ENCODE measurements at regions not wholly inside any gene's neighbourhood (a gene's known extent, or its start where the extent isn't known, plus 50 kb on each side); places are given as distances from the start of the nearest gene placed in this dataset.

DNA sequence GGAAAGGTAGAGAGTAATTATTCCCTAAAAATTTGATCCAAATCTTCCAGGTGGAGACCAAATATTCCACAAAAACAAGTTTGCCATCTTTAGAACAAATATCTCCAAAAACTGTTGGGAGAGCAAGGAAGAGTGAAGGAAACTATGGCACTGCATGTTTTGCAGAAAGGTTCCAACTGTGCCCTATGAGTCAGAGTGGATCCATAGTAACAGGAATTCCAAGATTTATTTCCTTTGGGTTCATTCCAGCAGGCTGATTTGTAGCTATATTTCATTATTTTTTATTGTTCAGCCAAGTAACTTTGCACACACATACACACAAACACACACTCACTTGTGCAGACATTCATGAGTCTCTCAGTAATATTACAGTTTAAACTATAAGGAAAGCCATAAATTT is 459.7 kb upstream of the EPHA6 start:
- peak; percentile 17 for DNase-seq (ENCODE audit: low read depth)
- Histone ChIP-seq H3K27me3 (ENCODE audit: control insufficient read depth, insufficient read depth, low read length) (no peaks in the 10 kb centered on the region), H3K4me3 (ENCODE audit: low read depth, low read length) (no peak overlapping the region), H3K36me3 (ENCODE audit: control insufficient read depth, insufficient read depth, low read length) (no peaks in the 10 kb centered on the region)
- TF ChIP-seq, protein P1, sequence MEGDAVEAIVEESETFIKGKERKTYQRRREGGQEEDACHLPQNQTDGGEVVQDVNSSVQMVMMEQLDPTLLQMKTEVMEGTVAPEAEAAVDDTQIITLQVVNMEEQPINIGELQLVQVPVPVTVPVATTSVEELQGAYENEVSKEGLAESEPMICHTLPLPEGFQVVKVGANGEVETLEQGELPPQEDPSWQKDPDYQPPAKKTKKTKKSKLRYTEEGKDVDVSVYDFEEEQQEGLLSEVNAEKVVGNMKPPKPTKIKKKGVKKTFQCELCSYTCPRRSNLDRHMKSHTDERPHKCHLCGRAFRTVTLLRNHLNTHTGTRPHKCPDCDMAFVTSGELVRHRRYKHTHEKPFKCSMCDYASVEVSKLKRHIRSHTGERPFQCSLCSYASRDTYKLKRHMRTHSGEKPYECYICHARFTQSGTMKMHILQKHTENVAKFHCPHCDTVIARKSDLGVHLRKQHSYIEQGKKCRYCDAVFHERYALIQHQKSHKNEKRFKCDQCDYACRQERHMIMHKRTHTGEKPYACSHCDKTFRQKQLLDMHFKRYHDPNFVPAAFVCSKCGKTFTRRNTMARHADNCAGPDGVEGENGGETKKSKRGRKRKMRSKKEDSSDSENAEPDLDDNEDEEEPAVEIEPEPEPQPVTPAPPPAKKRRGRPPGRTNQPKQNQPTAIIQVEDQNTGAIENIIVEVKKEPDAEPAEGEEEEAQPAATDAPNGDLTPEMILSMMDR (IDR thresholded peaks at IDR 0.05; ENCODE audit: insufficient read depth, low read length, severe bottlenecking), result no peak
- FAIRE-seq, result no peak

DNA sequence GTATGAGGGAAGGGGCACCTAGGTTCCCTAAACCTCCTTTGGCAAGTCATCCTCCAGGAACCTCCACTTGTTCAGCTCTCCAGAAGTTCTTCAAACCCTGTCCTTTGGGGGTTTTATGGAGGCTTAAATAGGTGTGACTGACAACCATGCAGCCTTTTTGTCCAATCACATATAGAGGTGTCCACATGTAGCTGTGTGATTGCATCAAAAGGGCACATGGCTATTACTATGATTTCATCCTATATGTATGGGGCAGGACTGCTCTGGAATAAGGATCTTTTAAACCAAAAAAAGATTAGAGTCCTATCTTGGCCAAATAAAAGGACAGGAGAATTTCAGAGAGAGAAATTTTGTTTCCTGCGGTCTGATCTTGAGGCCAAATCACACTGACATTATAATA is 453.2 kb upstream of the EPHA6 start:
- no peak overlapping the region for H3K4me3 ChIP-seq (ENCODE audit: low read depth, low read length)
- TF ChIP-seq, protein P1 (IDR thresholded peaks at IDR 0.05; ENCODE audit: insufficient read depth, low read length, severe bottlenecking), result no peak
- DNase-seq (ENCODE audit: low read depth) (no peak), FAIRE-seq (no peak)
- H3K27me3 ChIP-seq (ENCODE audit: control insufficient read depth, insufficient read depth, low read length), result no peaks in the 10 kb centered on the region
- no peaks in the 10 kb centered on the region for H3K36me3 ChIP-seq (ENCODE audit: control insufficient read depth, insufficient read depth, low read length)

DNA sequence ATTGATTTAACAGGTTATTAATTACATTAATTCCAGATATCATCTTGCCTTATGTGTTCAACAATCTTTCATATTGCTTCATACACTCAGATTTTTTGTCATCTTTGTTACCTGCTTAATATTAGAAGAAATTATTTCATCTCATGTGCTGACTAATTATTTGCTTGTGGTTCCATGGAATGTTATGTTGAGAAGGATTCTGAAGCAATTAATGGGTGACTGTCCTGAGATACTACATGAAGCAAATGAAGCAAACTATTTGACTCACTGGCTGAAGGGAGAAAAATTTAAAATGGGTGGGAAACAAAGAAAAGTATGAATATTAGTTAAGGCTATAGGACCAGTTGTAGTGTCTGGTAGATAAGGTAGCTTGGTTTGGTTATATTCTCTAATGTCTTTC is 443.8 kb upstream of the EPHA6 start:
- peak; percentile 68 for DNase-seq (ENCODE audit: low read depth)
- TF ChIP-seq, protein P1 (IDR thresholded peaks at IDR 0.05; ENCODE audit: insufficient read depth, low read length, severe bottlenecking), result no peak
- no peak overlapping the region for H3K4me3 ChIP-seq (ENCODE audit: low read depth, low read length)
- no peak for FAIRE-seq
- H3K36me3 ChIP-seq (ENCODE audit: control insufficient read depth, insufficient read depth, low read length), result no peaks in the 10 kb centered on the region
- H3K27me3 ChIP-seq (ENCODE audit: control insufficient read depth, insufficient read depth, low read length), result no peaks in the 10 kb centered on the region

DNA sequence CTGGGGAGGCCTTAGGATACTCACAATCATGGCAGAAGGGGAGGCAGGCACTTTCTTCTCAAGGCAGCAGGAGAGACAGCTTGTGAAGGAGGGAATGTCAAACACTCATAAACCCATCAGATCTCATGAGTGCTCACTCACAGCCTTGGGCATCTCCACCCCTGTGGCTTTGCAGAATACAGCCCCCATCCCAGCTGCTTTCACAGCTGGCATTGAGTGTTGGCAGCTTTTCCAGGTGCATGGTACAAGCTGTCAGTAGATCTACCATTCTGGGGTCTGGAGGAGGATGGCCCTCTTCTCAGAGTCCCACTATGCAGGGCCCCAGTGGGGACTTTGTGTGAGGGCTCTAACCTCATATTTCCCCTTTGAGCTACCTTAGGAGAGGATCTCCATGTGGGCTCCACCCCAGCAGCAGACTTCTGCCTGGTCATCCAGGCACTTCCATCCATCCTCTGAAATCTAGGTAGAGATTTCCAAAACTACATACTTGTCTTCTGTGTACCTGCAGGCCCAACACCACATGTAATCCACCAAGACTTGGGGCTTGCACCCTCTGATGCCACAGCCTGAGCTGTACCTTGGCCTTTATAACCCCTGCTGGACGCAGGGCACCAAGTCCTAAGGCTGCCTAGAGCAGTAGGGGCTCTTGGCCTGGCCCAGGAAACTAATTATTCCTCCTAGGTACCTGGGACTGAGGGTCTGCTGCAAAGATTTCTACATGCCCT is 404.2 kb upstream of the EPHA6 start:
- no peak overlapping the region for H3K4me3 ChIP-seq (ENCODE audit: low read depth, low read length)
- TF ChIP-seq, protein P1 (IDR thresholded peaks at IDR 0.05; ENCODE audit: insufficient read depth, low read length, severe bottlenecking), result no peak
- no peak for DNase-seq (ENCODE audit: low read depth)
- H3K36me3 ChIP-seq (ENCODE audit: control insufficient read depth, insufficient read depth, low read length), result no peaks in the 10 kb centered on the region
- no peak for FAIRE-seq
- no peaks in the 10 kb centered on the region for H3K27me3 ChIP-seq (ENCODE audit: control insufficient read depth, insufficient read depth, low read length)

DNA sequence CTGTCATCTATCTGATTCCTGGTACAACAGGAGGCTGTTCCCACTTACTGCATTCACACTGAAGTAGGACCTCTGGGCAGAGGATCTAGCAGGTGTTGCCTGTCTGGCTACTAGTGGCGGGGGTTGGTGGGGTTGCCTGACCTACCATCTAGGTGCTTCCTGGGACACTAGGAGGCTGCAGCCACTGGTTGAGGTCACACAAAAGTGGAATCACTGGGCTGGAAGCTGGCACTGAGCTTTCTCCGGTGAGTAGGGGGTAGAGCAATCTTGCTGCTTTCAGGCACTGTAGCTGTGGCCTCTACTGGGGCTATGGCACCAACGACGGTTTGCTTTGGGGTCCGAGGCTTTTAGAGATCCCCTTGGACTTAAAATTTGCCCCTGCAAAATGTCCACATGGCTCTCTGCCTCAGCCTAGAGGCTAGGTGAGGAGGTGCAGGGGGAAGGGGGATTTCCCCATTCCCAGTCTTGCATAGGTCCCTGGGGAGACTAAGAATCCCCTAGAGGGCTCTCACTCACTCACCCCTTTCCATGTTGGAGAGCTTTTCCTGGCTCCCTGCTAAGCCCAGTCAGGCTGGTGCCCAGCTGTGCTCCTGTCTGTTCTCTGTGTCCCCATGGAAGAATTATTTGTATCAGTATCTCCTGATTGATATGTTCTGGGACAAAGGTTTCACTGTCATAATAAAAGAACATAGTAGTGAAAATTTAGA is 397.7 kb upstream of the EPHA6 start:
- H3K4me3 ChIP-seq (ENCODE audit: low read depth, low read length), result no peak overlapping the region
- no peaks in the 10 kb centered on the region for H3K27me3 ChIP-seq (ENCODE audit: control insufficient read depth, insufficient read depth, low read length)
- no peak for FAIRE-seq
- TF ChIP-seq, protein P1 (IDR thresholded peaks at IDR 0.05; ENCODE audit: insufficient read depth, low read length, severe bottlenecking), result no peak
- DNase-seq (ENCODE audit: low read depth), result no peak
- no peaks in the 10 kb centered on the region for H3K36me3 ChIP-seq (ENCODE audit: control insufficient read depth, insufficient read depth, low read length)
